HL-60 (cell line): ENCODE measurements at regions not wholly inside any gene's neighbourhood (a gene's known extent, or its start where the extent isn't known, plus 50 kb on each side); places are given as distances from the start of the nearest gene placed in this dataset.

Experiments
- DNase-seq, 2 experiments: peaks; one replicate each; pipeline ENCODE4 v3.0.0-alpha.2; 2010 to 2020; ENCODE audit warnings: low read depth in 1 of 2, low spot score in 1 of 2
- H3K27ac ChIP-seq: fragments of 250-450 bp; sonication (Bioruptor Pico); replicated peaks from 2 replicates; pipeline ENCODE4 v1.5.1; 2020; ENCODE audit warnings: mild to moderate bottlenecking, moderate library complexity
- H3K27me3 ChIP-seq: fragments of 250-450 bp; sonication (Bioruptor Pico); 2 replicates; pipeline ENCODE4 v1.5.1; 2021; ENCODE audit warnings: mild to moderate bottlenecking, moderate library complexity; ENCODE audit not compliant: insufficient read depth, poor library complexity, severe bottlenecking
- H3K4me3 ChIP-seq: replicated peaks from 2 replicates; pipeline ENCODE4 v1.5.1; 2011; ENCODE audit warnings: mild to moderate bottlenecking, control low read depth, low read length; ENCODE audit not compliant: insufficient read depth
- CTCF ChIP-seq: IDR thresholded peaks from one replicate; pipeline ENCODE4 v1.5.1; 2011; ENCODE audit warnings: low read length, control low read depth, inconsistent platforms; ENCODE audit not compliant: insufficient read depth
- GABPA ChIP-seq: IDR thresholded peaks from 2 replicates; pipeline ENCODE4 v1.6.1; 2012; ENCODE audit warnings: low read depth
- POLR2AphosphoS5 ChIP-seq: IDR thresholded peaks from 2 replicates; pipeline ENCODE4 v1.6.1; 2012; ENCODE audit warnings: low read depth
- REST ChIP-seq: IDR thresholded peaks from 2 replicates; pipeline ENCODE4 v1.6.1; 2012; ENCODE audit warnings: low read depth; ENCODE audit not compliant: insufficient replicate concordance
- SPI1 ChIP-seq: IDR thresholded peaks from 2 replicates; pipeline ENCODE4 v1.6.1; 2012; ENCODE audit warnings: low read depth, mild to moderate bottlenecking, borderline replicate concordance

DNA sequence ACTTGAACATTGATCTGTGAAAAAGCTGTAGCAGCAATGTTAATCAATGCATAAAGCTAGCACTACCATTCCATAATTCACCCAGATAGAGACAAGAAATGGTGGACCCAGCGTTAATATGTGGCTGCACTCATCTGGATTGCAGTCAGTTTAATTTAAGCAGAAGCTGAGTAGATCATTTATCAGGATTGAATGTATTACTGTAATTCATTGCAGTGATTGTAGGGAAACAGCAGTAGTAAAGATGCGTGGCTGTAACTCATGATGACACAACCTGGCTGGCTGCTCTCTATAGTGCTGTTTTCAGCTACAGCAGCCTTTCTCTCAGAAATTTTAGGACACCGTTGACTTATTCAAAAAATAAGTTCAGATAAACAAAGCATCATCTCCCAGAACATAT, 499.5 kb upstream of the SLITRK6 start:
- Histone ChIP-seq H3K4me3 (no peak overlapping the region), H3K27ac (no peak overlapping the region), H3K27me3 (no peaks in the 10 kb centered on the region)
- no peak for TF ChIP-seq CTCF
- TF ChIP-seq SPI1: no peak
- no peak for TF ChIP-seq GABPA
- TF ChIP-seq POLR2AphosphoS5: no peak
- no peak for TF ChIP-seq REST
- no peak for DNase-seq

DNA sequence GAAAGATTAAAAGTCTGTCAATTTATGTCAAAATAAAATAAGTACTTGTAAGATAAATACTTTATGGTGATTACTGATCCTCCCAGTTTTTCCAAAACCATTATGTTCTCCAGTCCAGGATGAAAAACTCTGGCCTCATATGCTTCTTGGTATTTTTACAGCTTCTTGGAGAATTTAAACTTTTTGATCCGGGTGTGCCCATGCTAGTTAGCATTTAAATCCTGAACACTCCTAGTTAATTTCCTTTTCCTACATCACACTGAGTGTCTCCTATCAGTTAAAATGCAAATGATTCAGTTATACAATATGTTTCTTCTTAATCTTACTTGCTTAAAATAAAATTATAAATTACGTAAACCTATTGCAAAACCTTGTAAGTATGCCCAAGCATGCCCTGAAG, 499.9 kb upstream of the SLITRK6 start:
- no peak for TF ChIP-seq REST
- no peak for TF ChIP-seq SPI1
- TF ChIP-seq CTCF: no peak
- no peak for TF ChIP-seq POLR2AphosphoS5
- no peak for TF ChIP-seq GABPA
- no peak for DNase-seq
- Histone ChIP-seq H3K4me3 (no peak overlapping the region), H3K27me3 (no peaks in the 10 kb centered on the region), H3K27ac (no peak overlapping the region)

DNA sequence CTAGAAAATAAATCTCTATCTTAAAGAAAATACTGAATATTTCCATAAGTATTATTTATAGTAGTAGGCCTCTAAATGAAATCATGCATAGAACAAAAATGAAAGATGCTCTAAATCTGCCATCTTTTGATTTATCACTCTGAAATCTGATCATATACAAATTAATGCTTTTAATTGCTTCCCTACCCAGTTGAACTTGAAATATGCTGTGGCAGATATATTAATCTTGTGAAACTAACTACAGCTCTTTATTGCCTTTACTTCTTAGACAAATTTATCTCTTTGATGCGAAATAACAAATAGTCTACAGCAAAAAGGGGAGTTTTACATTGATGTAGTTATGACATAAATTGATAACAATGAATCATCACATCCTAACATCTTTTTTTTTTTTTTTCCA, 510.7 kb upstream of the SLITRK6 start:
- H3K27me3 ChIP-seq: no peaks in the 10 kb centered on the region
- DNase-seq: no peak
- TF ChIP-seq GABPA (no peak), SPI1 (no peak), CTCF (no peak), POLR2AphosphoS5 (no peak), REST (no peak)
- no peak overlapping the region for H3K27ac ChIP-seq
- no peak overlapping the region for H3K4me3 ChIP-seq
